ENCODE measurements at regions not wholly inside any gene's neighbourhood (a gene's known extent, or its start where the extent isn't known, plus 50 kb on each side); places are given as distances from the start of the nearest gene placed in this dataset.

DNA sequence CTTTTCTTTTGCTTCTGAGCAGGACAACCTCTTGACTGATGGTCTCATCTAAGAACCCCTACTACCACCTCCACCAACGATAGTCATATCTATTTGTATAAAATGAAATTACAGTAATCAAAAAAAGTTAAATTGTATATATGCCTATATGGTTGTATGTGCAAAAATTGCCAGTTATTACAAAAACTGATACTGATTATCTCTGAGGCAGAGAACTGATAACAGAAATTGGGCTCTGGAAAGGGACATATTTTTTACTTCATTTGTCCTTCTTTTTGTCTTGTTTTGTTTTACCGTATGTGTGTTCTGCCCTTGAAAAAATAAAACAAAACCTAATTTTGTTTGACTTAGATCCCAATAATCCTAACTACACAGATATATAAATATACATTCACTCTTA, 574.4 kb upstream of the NOX3 start:
- DNase-seq (ENCODE audit: low spot score) (no peak), ATAC-seq (ENCODE audit: insufficient number of reproducible peaks, low FRiP score, low read depth) (no peak)
- Histone ChIP-seq H3K27me3 (replicated peaks; ENCODE audit: insufficient read depth) (no peaks in the 10 kb centered on the region), H3K9me3 (peaks cover 5% of the 10 kb centered on the region), H3K4me1 (ENCODE audit: control insufficient read depth in 1 of 2, low read depth in 2 of 2) (no peaks in the 10 kb centered on the region), H3K4me3 (no peak overlapping the region), H3K36me3 (no peaks in the 10 kb centered on the region), H3K27ac (no peak overlapping the region)
- TF ChIP-seq, protein P1, sequence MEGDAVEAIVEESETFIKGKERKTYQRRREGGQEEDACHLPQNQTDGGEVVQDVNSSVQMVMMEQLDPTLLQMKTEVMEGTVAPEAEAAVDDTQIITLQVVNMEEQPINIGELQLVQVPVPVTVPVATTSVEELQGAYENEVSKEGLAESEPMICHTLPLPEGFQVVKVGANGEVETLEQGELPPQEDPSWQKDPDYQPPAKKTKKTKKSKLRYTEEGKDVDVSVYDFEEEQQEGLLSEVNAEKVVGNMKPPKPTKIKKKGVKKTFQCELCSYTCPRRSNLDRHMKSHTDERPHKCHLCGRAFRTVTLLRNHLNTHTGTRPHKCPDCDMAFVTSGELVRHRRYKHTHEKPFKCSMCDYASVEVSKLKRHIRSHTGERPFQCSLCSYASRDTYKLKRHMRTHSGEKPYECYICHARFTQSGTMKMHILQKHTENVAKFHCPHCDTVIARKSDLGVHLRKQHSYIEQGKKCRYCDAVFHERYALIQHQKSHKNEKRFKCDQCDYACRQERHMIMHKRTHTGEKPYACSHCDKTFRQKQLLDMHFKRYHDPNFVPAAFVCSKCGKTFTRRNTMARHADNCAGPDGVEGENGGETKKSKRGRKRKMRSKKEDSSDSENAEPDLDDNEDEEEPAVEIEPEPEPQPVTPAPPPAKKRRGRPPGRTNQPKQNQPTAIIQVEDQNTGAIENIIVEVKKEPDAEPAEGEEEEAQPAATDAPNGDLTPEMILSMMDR (IDR thresholded peaks at IDR 0.05), result no peak

DNA sequence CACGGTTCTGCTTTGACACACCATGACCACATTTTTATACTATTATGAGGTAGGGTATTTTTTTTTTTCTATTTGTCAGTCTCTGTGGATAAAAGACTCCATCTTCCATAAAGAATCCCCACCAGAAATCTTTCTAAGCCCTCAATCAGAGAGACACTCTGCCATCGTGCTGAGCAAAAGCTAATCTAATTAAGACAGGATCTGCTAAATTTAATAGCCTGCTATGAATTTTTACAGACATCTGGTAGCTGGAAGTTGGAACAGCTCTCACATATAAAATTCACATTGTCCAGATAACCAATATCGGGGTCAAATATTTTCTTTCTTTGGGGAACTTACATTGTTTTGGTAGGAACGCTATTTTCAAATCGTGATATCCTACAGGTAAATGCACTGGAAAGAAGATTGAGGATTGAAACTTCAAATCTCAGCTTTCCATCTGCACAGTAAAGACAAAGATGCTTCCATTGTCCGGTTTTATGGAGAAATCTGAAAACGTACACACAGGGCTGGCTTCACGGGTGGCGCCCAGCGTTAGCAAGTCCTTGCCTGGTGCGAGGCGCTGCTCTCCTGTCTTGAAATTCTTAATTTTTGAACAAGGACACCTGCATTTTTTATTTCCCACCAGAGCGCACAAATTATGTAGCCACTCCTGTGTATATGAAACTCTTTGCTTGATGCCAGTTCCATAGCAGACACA, 573.8 kb upstream of the NOX3 start:
- Histone ChIP-seq H3K4me1 (ENCODE audit: control insufficient read depth in 1 of 2, low read depth in 2 of 2) (no peaks in the 10 kb centered on the region), H3K4me3 (no peak overlapping the region), H3K36me3 (no peaks in the 10 kb centered on the region), H3K27me3 (replicated peaks; ENCODE audit: insufficient read depth) (no peaks in the 10 kb centered on the region), H3K9me3 (peaks cover 9% of the 10 kb centered on the region), H3K27ac (no peak overlapping the region)
- TF ChIP-seq, protein P1 (IDR thresholded peaks at IDR 0.05), result no peak
- DNase-seq (ENCODE audit: low spot score) (no peak), ATAC-seq (ENCODE audit: insufficient number of reproducible peaks, low FRiP score, low read depth) (no peak)

DNA sequence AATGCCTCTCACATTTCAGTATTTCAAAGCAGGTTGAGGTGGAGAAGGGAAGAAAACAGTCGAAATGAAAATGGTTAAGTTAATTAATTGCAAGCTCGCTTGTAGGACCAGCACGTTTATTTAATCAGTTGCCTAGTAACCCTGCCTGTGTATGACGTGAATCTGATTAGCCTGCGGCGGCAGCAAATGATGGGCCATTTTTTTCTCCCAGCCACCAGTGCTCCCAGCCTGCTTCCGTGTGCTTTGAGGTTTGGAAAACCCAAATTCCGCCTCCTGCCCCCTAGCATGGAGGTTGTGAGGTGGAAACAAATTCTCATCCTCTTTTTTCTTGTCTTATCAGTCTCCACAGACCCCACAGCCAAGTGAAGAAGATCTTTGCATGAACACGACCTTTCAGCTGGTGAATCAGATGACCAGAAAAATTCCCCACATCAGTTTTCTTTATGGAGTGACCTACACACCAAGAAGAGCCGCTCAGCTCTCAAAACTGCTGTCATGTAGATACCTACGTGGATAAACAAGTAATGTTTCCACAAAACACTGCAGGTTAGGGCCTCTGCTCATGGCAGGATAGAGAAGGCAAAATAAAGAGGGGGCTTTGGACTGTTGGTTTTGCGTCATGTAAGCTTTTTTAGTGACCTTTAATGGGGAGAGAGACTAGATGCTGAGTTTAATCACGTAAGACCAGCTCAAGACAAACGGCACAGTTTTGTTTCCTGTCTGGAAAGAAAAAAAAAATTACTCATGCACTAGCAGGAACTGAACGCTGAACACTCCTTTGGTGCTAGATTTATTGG, 572.9 kb upstream of the NOX3 start:
- Histone ChIP-seq H3K4me1 (ENCODE audit: control insufficient read depth in 1 of 2, low read depth in 2 of 2) (no peaks in the 10 kb centered on the region), H3K36me3 (no peaks in the 10 kb centered on the region), H3K27ac (no peak overlapping the region), H3K4me3 (no peak overlapping the region), H3K27me3 (replicated peaks; ENCODE audit: insufficient read depth) (no peaks in the 10 kb centered on the region), H3K9me3 (peaks cover 9% of the 10 kb centered on the region)
- ATAC-seq (ENCODE audit: insufficient number of reproducible peaks, low FRiP score, low read depth) (no peak), DNase-seq (ENCODE audit: low spot score) (no peak)
- TF ChIP-seq, protein P1 (IDR thresholded peaks at IDR 0.05), result no peak

DNA sequence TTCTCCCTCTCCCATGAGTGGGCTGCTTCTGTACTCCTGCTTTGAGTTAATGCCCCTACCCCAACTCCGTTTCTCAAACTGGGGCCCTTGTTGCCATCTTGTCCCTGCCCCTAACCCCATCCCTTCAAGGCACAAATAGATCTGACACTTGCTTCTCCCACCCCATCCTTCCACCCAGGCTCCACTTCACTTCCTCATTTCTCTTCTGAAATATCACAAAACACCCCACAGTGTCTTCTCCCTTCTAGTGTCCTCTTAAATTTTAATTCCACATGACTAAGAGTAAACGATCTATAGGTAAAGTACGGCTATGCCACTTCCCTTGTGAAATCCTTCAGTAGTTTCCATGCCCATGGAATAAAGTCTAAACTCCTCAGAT, 571.6 kb upstream of the NOX3 start:
- Histone ChIP-seq H3K36me3 (no peaks in the 10 kb centered on the region), H3K27me3 (replicated peaks; ENCODE audit: insufficient read depth) (no peaks in the 10 kb centered on the region), H3K27ac (no peak overlapping the region), H3K9me3 (peaks cover 5% of the 10 kb centered on the region), H3K4me3 (no peak overlapping the region), H3K4me1 (ENCODE audit: control insufficient read depth in 1 of 2, low read depth in 2 of 2) (peaks cover 0 to under 1% of the 10 kb centered on the region in 2 donors)
- ATAC-seq (ENCODE audit: insufficient number of reproducible peaks, low FRiP score, low read depth) (no peak), DNase-seq (ENCODE audit: low spot score) (no peak)
- TF ChIP-seq, protein P1 (IDR thresholded peaks at IDR 0.05), result no peak

DNA sequence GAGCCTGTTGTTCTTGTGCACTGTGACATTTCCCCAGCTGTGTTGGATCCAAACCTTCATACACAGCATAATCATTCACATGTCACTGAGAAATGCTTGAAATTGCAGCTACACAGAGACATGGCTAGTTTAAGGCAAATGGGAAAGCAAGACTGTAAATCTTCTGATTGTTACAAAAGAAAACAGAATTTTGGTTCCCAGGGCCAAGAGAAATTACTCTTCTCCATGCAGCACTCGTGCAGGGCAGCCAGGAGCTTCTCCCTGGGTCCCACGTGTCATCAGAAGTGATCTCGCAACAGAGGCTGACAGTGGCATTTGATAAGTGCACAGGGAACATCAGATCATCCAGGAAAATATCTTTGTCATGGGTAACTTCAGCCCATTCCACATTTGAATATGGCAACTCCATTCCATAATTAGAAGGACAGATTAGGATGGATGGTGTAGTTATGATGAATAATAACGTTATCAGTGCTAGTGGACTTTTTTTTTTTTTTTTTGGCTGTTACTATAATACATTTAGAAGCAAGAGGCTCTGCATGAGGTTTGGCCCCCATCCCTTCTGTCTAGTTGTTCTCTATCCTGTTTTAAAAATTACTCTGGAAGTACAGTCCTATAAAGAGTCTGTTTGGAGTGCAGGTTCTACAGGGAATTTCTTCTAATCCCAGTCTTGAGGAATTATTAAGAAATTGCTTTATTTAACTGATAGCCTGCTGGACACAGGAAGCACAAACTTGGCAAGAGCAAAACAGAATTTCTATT, 571.0 kb upstream of the NOX3 start:
- TF ChIP-seq, protein P1 (IDR thresholded peaks at IDR 0.05), result no peak
- no peak overlapping the region for H3K4me3 ChIP-seq
- ATAC-seq (ENCODE audit: insufficient number of reproducible peaks, low FRiP score, low read depth), result no peak
- peaks cover 5% of the 10 kb centered on the region for H3K9me3 ChIP-seq
- no peaks in the 10 kb centered on the region for H3K27me3 ChIP-seq (replicated peaks; ENCODE audit: insufficient read depth)
- no peaks in the 10 kb centered on the region for H3K36me3 ChIP-seq
- H3K27ac ChIP-seq, result no peak overlapping the region
- no peak for DNase-seq (ENCODE audit: low spot score)
- H3K4me1 ChIP-seq (ENCODE audit: control insufficient read depth in 1 of 2, low read depth in 2 of 2), result peaks cover under 1 to 6% of the 10 kb centered on the region in 2 donors

Measured in thoracic aorta (tissue), 2 donors.